B cell (primary cell): ENCODE measurements at regions not wholly inside any gene's neighbourhood (a gene's known extent, or its start where the extent isn't known, plus 50 kb on each side); places are given as distances from the start of the nearest gene placed in this dataset.
"Not testable (repeated sequence)": the region's sequence is repeated elsewhere in the genome, so short reads cannot be mapped to it uniquely, and the experiment has no call there.

ENCODE experiments used
- ATAC-seq: fragments of 200-7000 bp; cut with Tn5 transposase; one replicate; pipeline ENCODE4 v1.10.0; 2021; ENCODE audit warnings: low read depth, mild to moderate bottlenecking, moderate number of reproducible peaks, moderate library complexity
- CTCF ChIA-PET: fragments of 350-600 bp; sonication (Branson Sonifier 250); formaldehyde crosslinking; loops from one replicate; lab custom pipeline; 2021; ENCODE audit warnings: antibody characterized with exemption, inconsistent platforms; lab: Charles Lee
- POLR2A ChIA-PET: fragments of 350-600 bp; sonication (Branson Sonifier 250); formaldehyde crosslinking; loops from one replicate; lab custom pipeline; 2021; ENCODE audit warnings: antibody characterized with exemption; lab: Charles Lee
- DNase-seq: peaks from one replicate; pipeline ENCODE4 v3.0.0; 2013
- H2AFZ ChIP-seq: 2 replicates; pipeline ENCODE4 v1.6.1; 2012; ENCODE audit warnings: mild to moderate bottlenecking, low read depth, low read length; ENCODE audit not compliant: insufficient read depth, poor library complexity, severe bottlenecking
- H3K27ac ChIP-seq, 2 donors: 1 replicate in 1 of 2; 2 replicates in 1 of 2; pipeline ENCODE4 v1.5.1; 2012 to 2013; ENCODE audit warnings: low read length in 2 of 2, mild to moderate bottlenecking in 2 of 2, moderate library complexity in 1 of 2
- H3K27me3 ChIP-seq, 4 experiments: fragments of 200-600 bp in 1 of 4; sonication (generic) in 1 of 4; replicated peaks in 1 of 4; 1 replicate in 2 of 4; 2 replicates in 2 of 4; pipeline versions ENCODE4 v1.6.1 to v1.7.0; 2013 to 2016; ENCODE audit warnings: low read length in 3 of 4, mild to moderate bottlenecking in 2 of 4, mixed read lengths in 1 of 4, moderate library complexity in 1 of 4; ENCODE audit not compliant: insufficient read depth in 4 of 4, control insufficient read depth in 3 of 4; ENCODE audit errors: control extremely low read depth in 1 of 4
- H3K36me3 ChIP-seq, 2 experiments: replicated peaks in 1 of 2; 1 replicate in 1 of 2; 2 replicates in 1 of 2; pipeline versions ENCODE4 v1.6.1 to v1.7.1; 2013; ENCODE audit warnings: low read length in 1 of 2; ENCODE audit not compliant: insufficient read depth in 2 of 2, control insufficient read depth in 1 of 2; ENCODE audit errors: control extremely low read depth in 1 of 2, extremely low read depth in 1 of 2
- H3K4me1 ChIP-seq, 2 donors: fragments of 200-600 bp in 1 of 2; sonication (generic) in 1 of 2; 1 replicate in 1 of 2; 2 replicates in 1 of 2; pipeline versions ENCODE4 v1.5.1 to v1.6.1; 2013 to 2017; ENCODE audit warnings: low read length in 2 of 2; ENCODE audit not compliant: control insufficient read depth in 2 of 2, insufficient read depth in 2 of 2
- H3K4me2 ChIP-seq: replicated peaks from 2 replicates; pipeline ENCODE3; 2012; ENCODE audit warnings: mild to moderate bottlenecking, low read depth, low read length; ENCODE audit not compliant: poor library complexity, severe bottlenecking
- H3K4me3 ChIP-seq, 5 experiments: fragments of 200-600 bp in 1 of 5; sonication (generic) in 1 of 5; 1 replicate in 3 of 5; 2 replicates in 2 of 5; pipeline versions ENCODE4 v1.5.1 to v1.7.0; 2011 to 2016; ENCODE audit warnings: low read length in 4 of 5, mild to moderate bottlenecking in 4 of 5, low read depth in 2 of 5, control low read depth in 1 of 5, moderate library complexity in 1 of 5; ENCODE audit not compliant: insufficient read depth in 1 of 5; ENCODE audit errors: control extremely low read depth in 1 of 5, extremely low read depth in 1 of 5
- H3K79me2 ChIP-seq: fragments of 200-600 bp; sonication (generic); one replicate; pipeline ENCODE4 v1.6.0; 2016; ENCODE audit warnings: low read length; ENCODE audit not compliant: control insufficient read depth, insufficient read depth
- H3K9ac ChIP-seq: fragments of 200-600 bp; sonication (generic); 2 replicates; pipeline ENCODE4 v1.6.1; 2017; ENCODE audit warnings: mild to moderate bottlenecking, low read length, moderate library complexity
- H3K9me3 ChIP-seq, 3 donors: one replicate each; pipeline versions ENCODE4 v1.6.1 to v1.7.1; 2013; ENCODE audit warnings: low read length in 2 of 3; ENCODE audit not compliant: control insufficient read depth in 2 of 3, insufficient read depth in 1 of 3; ENCODE audit errors: control extremely low read depth in 1 of 3
- H4K20me1 ChIP-seq: 2 replicates; pipeline ENCODE4 v1.6.0; 2012; ENCODE audit warnings: mild to moderate bottlenecking, low read length; ENCODE audit not compliant: insufficient read depth, control insufficient read depth, poor library complexity, severe bottlenecking
- H3K27ac Mint-ChIP-seq: one replicate; pipeline ENCODE4 v1.8.0; 2021; ENCODE audit warnings: mixed read lengths
- H3K27me3 Mint-ChIP-seq: one replicate; pipeline ENCODE4 v1.8.0; 2021; ENCODE audit warnings: mixed read lengths
- H3K4me1 Mint-ChIP-seq: one replicate; pipeline ENCODE4 v1.8.0; 2021; ENCODE audit warnings: mixed read lengths
- H3K4me3 Mint-ChIP-seq: one replicate; pipeline ENCODE4 v1.8.0; 2021; ENCODE audit warnings: mixed read lengths
- H3K9me3 Mint-ChIP-seq: one replicate; pipeline ENCODE4 v1.8.0; 2022; ENCODE audit warnings: mixed read lengths; ENCODE audit not compliant: insufficient read depth
- CTCF ChIP-seq: fragments of 200-600 bp; IDR thresholded peaks from one replicate; pipeline ENCODE4 v1.8.0; 2022; ENCODE audit warnings: antibody characterized with exemption, mild to moderate bottlenecking
- EZH2 ChIP-seq: IDR thresholded peaks from 2 replicates; pipeline ENCODE4 v1.6.1; 2012; ENCODE audit warnings: borderline replicate concordance, low read depth, mild to moderate bottlenecking, moderate library complexity, low read length; ENCODE audit not compliant: insufficient read depth, poor library complexity, severe bottlenecking
- WGBS: methylation state at CpG from one replicate; pipeline ENCODE4 v1.1.5; 2013; ENCODE audit warnings: missing lambda C conversion rate; ENCODE audit not compliant: insufficient coverage; 5-methylcytosine and 5-hydroxymethylcytosine counted together
- intact Hi-C: fragments of 100-400 bp; cut with micrococcal nuclease; formaldehyde crosslinking; loops from one replicate; pipeline ENCODE4 v1.10.0; 2022

DNA sequence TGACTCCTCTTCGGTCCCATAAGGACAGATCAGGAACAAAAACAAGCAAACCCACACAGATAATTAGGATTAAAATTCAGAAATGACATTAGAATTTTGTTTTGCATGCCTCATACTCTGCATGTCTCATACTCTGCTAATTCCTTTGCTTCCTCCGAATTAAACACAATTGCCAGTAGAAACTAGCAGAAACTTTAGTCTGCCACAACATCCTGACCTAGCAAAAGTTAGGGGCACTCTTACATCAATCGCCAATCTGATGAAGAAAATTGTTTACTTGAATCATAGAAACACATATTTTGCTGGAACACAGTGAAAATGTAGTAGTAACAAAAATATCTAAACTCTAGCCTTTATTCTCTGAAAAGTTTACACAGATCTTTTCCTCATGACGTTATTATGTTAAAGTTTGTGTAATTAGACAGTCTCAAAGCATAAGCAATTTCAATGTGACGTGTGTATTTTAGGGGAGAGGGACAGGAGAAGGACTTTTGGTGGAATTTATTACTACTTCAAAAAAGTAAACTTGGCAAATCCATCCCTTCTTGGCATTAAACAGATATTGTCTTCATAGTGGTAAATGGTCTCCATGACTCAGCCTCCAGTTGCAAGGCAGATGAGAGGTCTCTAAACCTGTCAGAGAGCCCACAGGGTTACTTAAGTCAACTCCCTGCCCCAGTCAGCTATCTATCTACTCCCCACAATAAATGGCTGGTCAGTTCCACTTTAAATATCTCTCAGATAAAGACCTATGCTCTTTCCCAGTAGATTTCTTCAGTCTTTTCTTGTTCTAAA, 249.8 kb upstream of the UBASH3B start:
- Histone ChIP-seq H4K20me1 (no peaks in the 10 kb centered on the region), H3K9me3 (peaks cover 0 to 3% (median 0%) of the 10 kb centered on the region in 3 donors), H3K27me3 (no peaks in the 10 kb centered on the region), H3K9ac (no peak overlapping the region), H3K4me2 (no peak overlapping the region), H3K4me3 (no peak overlapping the region), H2AFZ (no peak overlapping the region), H3K4me1 (no peaks in the 10 kb centered on the region), H3K27ac (no peak overlapping the region), H3K36me3 (no peaks in the 10 kb centered on the region), H3K79me2 (no peaks in the 10 kb centered on the region)
- H3K27me3 Mint-ChIP-seq, result peaks cover 15% of the 10 kb centered on the region
- no peak for DNase-seq
- intact Hi-C loops, result no loop called here
- H3K9me3 Mint-ChIP-seq, result no peaks in the 10 kb centered on the region
- H3K4me3 Mint-ChIP-seq, result no peak overlapping the region
- no peak for ATAC-seq
- POLR2A ChIA-PET, result no interaction called here
- TF ChIP-seq EZH2, result no peak
- no peak for TF ChIP-seq CTCF
- 94% methylated on average over 2 of the region's 5 CpGs for WGBS
- CTCF ChIA-PET, result no interaction called here
- H3K4me1 Mint-ChIP-seq, result no peaks in the 10 kb centered on the region
- no peak overlapping the region for H3K27ac Mint-ChIP-seq

DNA sequence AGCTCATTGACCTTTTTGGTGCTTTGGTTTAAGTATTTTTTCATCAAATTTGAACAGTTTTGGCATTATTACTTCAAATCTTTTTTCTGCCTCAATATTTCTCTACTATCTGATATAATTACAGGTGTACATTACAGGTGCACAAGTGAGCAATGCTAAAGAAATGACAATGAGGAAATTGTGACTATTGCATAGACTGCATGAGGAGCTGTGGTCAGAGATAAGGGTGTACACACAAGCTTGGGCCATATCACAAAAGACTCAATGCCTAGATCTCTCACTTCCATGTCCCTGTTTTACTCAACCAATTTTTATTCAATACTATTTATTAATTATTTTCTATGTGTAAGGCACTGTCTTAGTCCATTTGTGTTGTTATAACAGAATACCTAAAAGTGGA, 251.0 kb upstream of the UBASH3B start:
- H3K9me3 ChIP-seq, result peaks cover 0 to 3% (median 0%) of the 10 kb centered on the region in 3 donors
- ChIA-PET CTCF (no interaction called here), POLR2A (no interaction called here)
- ATAC-seq (no peak), DNase-seq (no peak)
- no peak for TF ChIP-seq EZH2
- TF ChIP-seq CTCF, result no peak
- no peaks in the 10 kb centered on the region for H3K79me2 ChIP-seq
- no peaks in the 10 kb centered on the region for H4K20me1 ChIP-seq
- H3K9me3 Mint-ChIP-seq, result no peaks in the 10 kb centered on the region
- H3K36me3 ChIP-seq, result no peaks in the 10 kb centered on the region
- H3K4me1 ChIP-seq, result no peaks in the 10 kb centered on the region
- no peak overlapping the region for H3K9ac ChIP-seq
- no peak overlapping the region for H3K4me2 ChIP-seq
- no peak overlapping the region for H3K27ac ChIP-seq
- no peak overlapping the region for H2AFZ ChIP-seq
- no peak overlapping the region for H3K27ac Mint-ChIP-seq
- intact Hi-C loops, result no loop called here
- no peak overlapping the region for H3K4me3 ChIP-seq
- H3K27me3 Mint-ChIP-seq, result peaks cover 15% of the 10 kb centered on the region
- no peak overlapping the region for H3K4me3 Mint-ChIP-seq
- H3K27me3 ChIP-seq, result no peaks in the 10 kb centered on the region
- no peaks in the 10 kb centered on the region for H3K4me1 Mint-ChIP-seq

DNA sequence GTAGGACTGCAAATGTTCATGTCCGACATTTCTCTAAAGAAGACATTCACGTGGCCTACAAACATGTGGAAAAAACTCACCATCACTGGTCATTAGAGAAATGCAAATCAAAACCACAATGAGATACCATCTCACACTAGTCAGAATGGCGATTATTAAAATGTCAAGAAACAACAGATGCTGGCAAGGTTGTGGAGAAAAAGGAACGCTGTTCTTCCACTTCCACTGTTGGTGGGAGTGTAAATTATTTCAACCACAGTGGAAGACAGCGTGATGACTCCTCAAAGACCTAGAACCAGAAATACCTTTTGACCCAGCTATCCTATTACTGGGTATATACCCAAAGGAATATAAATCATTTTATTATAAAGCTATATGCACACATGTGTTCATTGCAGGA, 253.9 kb upstream of the UBASH3B start:
- H3K4me1 ChIP-seq, H3K4me3 ChIP-seq, H3K4me2 ChIP-seq, DNase-seq, H3K27ac Mint-ChIP-seq, H3K9me3 ChIP-seq, H3K4me3 Mint-ChIP-seq, H3K4me1 Mint-ChIP-seq, H3K27me3 ChIP-seq, ATAC-seq, intact Hi-C loops, H4K20me1 ChIP-seq, H3K79me2 ChIP-seq, H3K9ac ChIP-seq, H2AFZ ChIP-seq, H3K36me3 ChIP-seq, CTCF ChIA-PET, H3K9me3 Mint-ChIP-seq, H3K27ac ChIP-seq: not testable (repeated sequence)
- peaks cover 15% of the 10 kb centered on the region for H3K27me3 Mint-ChIP-seq
- POLR2A ChIA-PET, result interaction anchor here (0.6 kb wide), 1 partner anchor 11 kb away, joined by 7 read pairs; no protein-coding TSS in a partner anchor
- WGBS, result 40% methylated on average over 1 of the region's 5 CpGs
